Neural cell (in vitro differentiated cells): ENCODE measurements at regions not wholly inside any gene's neighbourhood (a gene's known extent, or its start where the extent isn't known, plus 50 kb on each side); places are given as distances from the start of the nearest gene placed in this dataset.
"Not testable (repeated sequence)": the region's sequence is repeated elsewhere in the genome, so short reads cannot be mapped to it uniquely, and the experiment has no call there.

ENCODE experiments used
- H2AFZ ChIP-seq: fragments of 200-600, 300-800 bp; sonication (generic), shearing (Covaris generic); 2 replicates; pipeline ENCODE4 v1.6.0; 2014; ENCODE audit warnings: low read depth, mild to moderate bottlenecking, antibody characterized with exemption, low read length, moderate library complexity
- H3F3A ChIP-seq: fragments of 200-600 bp; shearing (Covaris generic); 2 replicates; pipeline ENCODE4 v1.6.1; 2016; ENCODE audit warnings: mild to moderate bottlenecking, moderate library complexity, mixed read lengths, antibody characterized with exemption, low read length; ENCODE audit not compliant: insufficient read depth, poor library complexity, severe bottlenecking
- H3K27ac ChIP-seq: fragments of 200-600, 300-800 bp; sonication (generic), shearing (Covaris generic); 2 replicates; pipeline ENCODE4 v1.5.1; 2014; ENCODE audit warnings: mild to moderate bottlenecking, low read length, moderate library complexity
- H3K27me3 ChIP-seq: fragments of 300-800, 200-600 bp; sonication (generic), shearing (Covaris generic); 2 replicates; pipeline ENCODE4 v1.6.0; 2014; ENCODE audit warnings: mild to moderate bottlenecking, low read depth, low read length, moderate library complexity; ENCODE audit not compliant: insufficient read depth
- H3K36me3 ChIP-seq: fragments of 300-800, 200-600 bp; sonication (generic), shearing (Covaris generic); 2 replicates; pipeline ENCODE4 v1.5.1; 2014; ENCODE audit warnings: mild to moderate bottlenecking, antibody characterized with exemption, low read length, moderate library complexity; ENCODE audit not compliant: insufficient read depth
- H3K4me2 ChIP-seq: fragments of 300-800, 200-600 bp; sonication (generic), shearing (Covaris generic); 2 replicates; pipeline ENCODE4 v1.6.0; 2014; ENCODE audit warnings: mild to moderate bottlenecking, low read length
- H3K4me3 ChIP-seq: fragments of 300-800, 200-600 bp; sonication (generic), shearing (Covaris generic); 2 replicates; pipeline ENCODE4 v1.5.1; 2014; ENCODE audit warnings: mild to moderate bottlenecking, low read length, moderate library complexity
- H3K79me2 ChIP-seq: fragments of 200-600 bp; shearing (Covaris generic); replicated peaks from 2 replicates; pipeline ENCODE4 v1.6.0; 2014; ENCODE audit warnings: mild to moderate bottlenecking, low read length, moderate library complexity; ENCODE audit not compliant: insufficient read depth
- H3K9ac ChIP-seq: fragments of 300-800, 200-600 bp; sonication (generic), shearing (Covaris generic); 2 replicates; pipeline ENCODE4 v1.6.1; 2016; ENCODE audit warnings: mild to moderate bottlenecking, low read length, mixed read lengths
- H3K9me2 ChIP-seq: fragments of 200-600 bp; shearing (Covaris generic); 2 replicates; pipeline ENCODE4 v1.6.1; 2016; ENCODE audit warnings: mild to moderate bottlenecking, low read length, mixed read lengths; ENCODE audit not compliant: insufficient read depth
- H3K9me3 ChIP-seq: fragments of 200-600, 300-800 bp; sonication (generic), shearing (Covaris generic); 2 replicates; pipeline ENCODE4 v1.6.1; 2016; ENCODE audit warnings: mild to moderate bottlenecking, mixed run types, low read length, moderate library complexity, mixed read lengths
- H4K20me1 ChIP-seq: fragments of 200-600 bp; shearing (Covaris generic); 2 replicates; pipeline ENCODE4 v1.6.1; 2016; ENCODE audit warnings: mild to moderate bottlenecking, mixed run types; ENCODE audit not compliant: insufficient read depth
- CTCF ChIP-seq: fragments of 450-650 bp; IDR thresholded peaks from 2 replicates; pipeline ENCODE4 v1.5.1; 2014; ENCODE audit warnings: antibody characterized with exemption, mild to moderate bottlenecking, moderate library complexity; ENCODE audit not compliant: poor library complexity, severe bottlenecking
- EP300 ChIP-seq: fragments of 450-650 bp; conservative IDR thresholded peaks from 2 replicates; pipeline ENCODE4 v1.6.1; 2014; ENCODE audit warnings: antibody characterized with exemption, mild to moderate bottlenecking, moderate library complexity; ENCODE audit not compliant: poor library complexity, severe bottlenecking
- EZH2 ChIP-seq: fragments of 200-600, 300-800 bp; shearing (Covaris generic), sonication (generic); IDR thresholded peaks from 2 replicates; pipeline ENCODE4 v1.6.1; 2014; ENCODE audit warnings: antibody characterized with exemption, low read length, borderline replicate concordance, mild to moderate bottlenecking; ENCODE audit not compliant: insufficient read depth, poor library complexity, severe bottlenecking
- MXI1 ChIP-seq: fragments of 450-650 bp; conservative IDR thresholded peaks from 2 replicates; pipeline ENCODE4 v1.6.1; 2014; ENCODE audit warnings: antibody characterized with exemption, mild to moderate bottlenecking; ENCODE audit not compliant: poor library complexity, severe bottlenecking
- POLR2AphosphoS5 ChIP-seq: IDR thresholded peaks from 2 replicates; pipeline ENCODE4 v1.6.1; 2012
- RAD21 ChIP-seq: fragments of 450-650 bp; conservative IDR thresholded peaks from 2 replicates; pipeline ENCODE4 v1.6.1; 2014; ENCODE audit warnings: antibody characterized with exemption, mild to moderate bottlenecking, moderate library complexity
- REST ChIP-seq: IDR thresholded peaks from 2 replicates; pipeline ENCODE4 v1.6.1; 2012; ENCODE audit warnings: borderline replicate concordance
- SMC3 ChIP-seq: fragments of 450-650 bp; conservative IDR thresholded peaks from 2 replicates; pipeline ENCODE4 v1.6.1; 2014; ENCODE audit warnings: antibody characterized with exemption, mild to moderate bottlenecking, moderate library complexity; ENCODE audit not compliant: poor library complexity
- TAF1 ChIP-seq: IDR thresholded peaks from 2 replicates; pipeline ENCODE4 v1.6.1; 2012; ENCODE audit warnings: low read depth

DNA sequence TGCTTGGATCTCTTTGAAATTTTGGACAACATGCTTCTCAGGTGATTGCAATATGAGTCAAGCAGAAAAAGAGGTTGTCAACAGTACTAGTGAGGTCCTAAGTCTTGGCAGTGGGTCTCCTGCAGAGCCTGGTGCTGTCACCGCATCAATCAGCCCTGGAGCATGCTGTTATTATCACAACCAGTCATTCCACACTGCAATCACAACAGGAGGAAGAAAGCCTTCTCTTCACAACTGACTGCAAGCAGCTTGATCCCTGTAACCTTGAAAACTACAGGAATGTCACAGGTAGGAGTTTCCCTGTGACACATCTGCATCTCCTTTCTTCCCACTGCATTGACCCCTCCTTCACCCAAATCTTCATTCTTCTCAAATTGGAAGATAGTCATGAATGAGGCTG is 451.1 kb upstream of the ATP11B start:
- Histone ChIP-seq H3F3A (no peaks in the 10 kb centered on the region), H3K9me2 (no peaks in the 10 kb centered on the region), H2AFZ (no peak overlapping the region), H3K79me2 (no peaks in the 10 kb centered on the region), H3K9ac (no peak overlapping the region), H3K4me2 (no peak overlapping the region), H3K27me3 (no peaks in the 10 kb centered on the region), H3K36me3 (no peaks in the 10 kb centered on the region), H3K27ac (no peak overlapping the region), H3K4me3 (no peak overlapping the region), H3K9me3 (no peaks in the 10 kb centered on the region), H4K20me1 (no peaks in the 10 kb centered on the region)
- TF ChIP-seq CTCF (no peak), REST (no peak), EP300 (peak; percentile 55), TAF1 (no peak), POLR2AphosphoS5 (peak; percentile 54)

DNA sequence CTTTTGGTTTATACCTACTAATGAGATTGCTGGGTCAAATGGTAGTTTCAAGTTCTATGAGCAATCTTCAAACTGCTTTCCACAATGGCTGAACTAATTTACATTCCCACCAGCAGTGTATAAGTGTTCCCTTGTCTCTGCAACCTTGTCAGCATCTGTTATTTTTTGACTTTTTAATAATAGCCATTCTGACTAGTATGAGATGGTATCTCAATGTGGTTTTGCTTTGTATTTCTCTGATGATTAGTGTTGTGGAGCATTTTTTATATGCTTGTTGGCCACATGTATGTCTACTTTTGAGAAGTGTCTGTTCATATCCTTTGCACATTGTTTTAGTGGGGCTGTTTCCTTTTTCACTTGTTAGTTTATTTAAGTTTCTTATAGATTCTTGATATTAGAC is 449.3 kb upstream of the ATP11B start:
- H3K79me2 ChIP-seq, H3K9ac ChIP-seq, H3K4me2 ChIP-seq, H3K9me3 ChIP-seq, H3F3A ChIP-seq, H3K9me2 ChIP-seq, H4K20me1 ChIP-seq, H3K27ac ChIP-seq, H3K27me3 ChIP-seq, H3K36me3 ChIP-seq, H3K4me3 ChIP-seq, H2AFZ ChIP-seq: not testable (repeated sequence)

- no peak for TF ChIP-seq EP300
- TF ChIP-seq RAD21, result no peak
- no peak for TF ChIP-seq POLR2AphosphoS5
- no peak for TF ChIP-seq EZH2
- TF ChIP-seq CTCF, result no peak
- no peak for TF ChIP-seq TAF1
- no peak for TF ChIP-seq REST
- no peak for TF ChIP-seq MXI1
- no peak for TF ChIP-seq SMC3
- Histone ChIP-seq H3K4me3 (no peak overlapping the region), H3K79me2 (no peaks in the 10 kb centered on the region), H3K27me3 (no peaks in the 10 kb centered on the region), H3K9ac (no peak overlapping the region), H3K9me2 (no peaks in the 10 kb centered on the region), H3K27ac (no peak overlapping the region), H4K20me1 (no peaks in the 10 kb centered on the region), H3F3A (no peaks in the 10 kb centered on the region), H3K9me3 (no peaks in the 10 kb centered on the region), H2AFZ (no peak overlapping the region), H3K36me3 (no peaks in the 10 kb centered on the region), H3K4me2 (no peak overlapping the region)
Measured at GRCh38 chr3:182349051-182349450, 444.3 kb upstream of the ATP11B start.
